Head of caudate nucleus (tissue), 42 donors: ENCODE measurements at regions not wholly inside any gene's neighbourhood (a gene's known extent, or its start where the extent isn't known, plus 50 kb on each side); places are given as distances from the start of the nearest gene placed in this dataset.
A peak's percentile ranks its signal among the peaks of the same experiment; 100 is the strongest.

Experiments
- DNase-seq, 42 donors: peaks; one replicate each; pipeline versions ENCODE4 v3.0.0 to v3.0.0-alpha.2; 2020 to 2021; ENCODE audit warnings: mixed read lengths in 7 of 42
- intact Hi-C: fragments of 100-400 bp; cut with DNase I; formaldehyde crosslinking; loops from one replicate; pipeline ENCODE4 v1.15.0; 2022

DNA sequence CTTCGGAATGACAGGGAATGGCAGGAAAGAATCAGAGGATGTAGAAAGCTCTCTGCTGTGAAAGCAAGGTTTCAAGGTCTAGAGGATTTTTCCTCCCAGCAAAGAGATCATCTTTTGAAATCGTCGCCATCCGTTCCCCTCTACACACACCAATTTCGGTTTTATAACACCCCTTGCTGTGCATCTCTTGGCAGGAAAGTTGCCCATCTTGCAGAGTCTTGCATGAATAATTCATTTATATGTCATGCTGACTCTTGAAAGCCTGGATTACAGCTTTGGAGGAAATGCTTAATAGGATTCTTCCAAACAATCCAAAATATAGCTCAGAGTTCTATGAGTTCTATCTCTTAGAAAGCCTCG, 262.7 kb downstream of the CHL1 start:
- intact Hi-C loops = no loop called here
- DNase-seq = peak in 1 of 42 donors; percentile 10

DNA sequence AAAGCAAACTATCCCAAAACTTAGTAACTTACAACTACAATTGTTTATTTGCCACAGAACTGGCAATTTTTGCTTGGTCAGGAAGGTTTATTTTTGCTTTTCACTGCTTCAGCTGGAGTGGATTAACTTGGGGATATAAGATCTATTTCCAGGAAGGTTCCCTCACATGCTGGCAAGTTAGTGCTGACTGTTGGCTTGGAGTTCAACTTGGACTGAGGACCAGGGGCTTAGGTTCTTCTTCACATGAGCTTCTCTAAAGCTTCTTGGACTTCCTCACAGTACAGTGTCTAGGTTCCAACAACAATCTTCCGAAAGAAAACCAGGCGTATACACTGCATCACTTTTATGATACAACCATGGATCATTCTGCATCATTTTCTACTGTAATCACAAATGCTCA, 264.4 kb downstream of the CHL1 start:
- no peak for DNase-seq
- intact Hi-C loops = no loop called here

DNA sequence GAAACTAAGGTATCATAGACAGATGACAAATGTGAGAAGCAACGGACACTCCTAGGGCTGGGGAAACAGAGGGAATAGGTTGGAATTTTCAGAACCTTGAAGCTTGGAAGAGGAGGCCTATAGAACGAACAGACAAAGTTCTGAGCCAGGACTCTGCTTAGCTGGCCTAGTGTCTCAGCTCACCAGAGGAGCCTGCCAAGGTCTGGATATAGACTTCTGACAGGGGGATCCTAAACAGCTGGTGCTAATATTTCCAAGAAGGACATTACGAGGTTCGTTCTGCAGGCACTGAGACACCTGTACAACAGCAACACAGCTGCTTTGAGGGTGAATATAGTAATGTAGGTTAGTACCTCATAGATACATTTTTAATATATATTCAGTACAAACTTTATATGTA, 266.3 kb downstream of the CHL1 start:
- intact Hi-C loops = no loop called here
- DNase-seq = no peak

DNA sequence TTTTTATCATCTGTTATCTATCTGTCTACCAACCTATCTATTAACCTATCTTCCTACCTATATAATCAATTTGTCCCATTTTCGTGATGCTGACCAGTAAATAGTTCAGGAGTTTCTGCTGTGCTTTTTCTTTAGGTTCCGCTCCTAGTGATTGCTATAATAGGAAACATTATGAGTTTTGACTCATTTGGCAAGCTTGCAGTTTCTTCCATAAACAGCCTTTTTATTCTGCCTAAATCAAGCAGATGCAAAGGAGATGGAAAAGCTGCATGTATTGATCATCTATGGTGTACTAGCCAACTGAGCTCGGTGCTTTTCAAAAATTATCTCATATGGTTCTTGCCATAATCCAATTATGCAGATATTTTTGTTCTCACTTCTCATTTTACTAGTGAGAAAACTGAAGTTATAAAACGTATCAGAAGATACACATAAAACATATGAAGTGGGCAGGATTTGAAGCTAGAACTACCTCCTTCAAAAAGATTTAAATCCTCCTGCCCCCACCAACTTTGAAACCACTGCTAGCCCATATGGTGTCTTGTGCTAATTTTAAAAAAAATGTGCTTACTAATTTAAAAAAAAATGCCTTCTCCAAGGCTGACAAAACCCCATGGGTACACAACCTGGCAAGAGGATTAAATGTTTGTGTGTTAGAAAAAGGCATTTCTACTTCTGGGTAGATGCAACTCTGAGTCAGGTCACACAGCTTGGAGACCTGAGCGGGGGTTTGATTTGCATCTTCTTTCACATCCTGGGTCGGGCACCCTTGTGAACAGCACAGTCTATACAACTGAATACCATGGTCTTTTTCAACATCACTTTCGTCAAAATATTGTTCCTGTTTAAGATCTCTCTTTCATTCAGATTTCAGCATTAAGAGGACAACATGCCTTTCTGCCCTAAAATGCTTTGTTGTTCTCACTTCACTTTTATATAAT, 267.0 kb downstream of the CHL1 start:
- DNase-seq = no peak
- intact Hi-C loops = no loop called here

DNA sequence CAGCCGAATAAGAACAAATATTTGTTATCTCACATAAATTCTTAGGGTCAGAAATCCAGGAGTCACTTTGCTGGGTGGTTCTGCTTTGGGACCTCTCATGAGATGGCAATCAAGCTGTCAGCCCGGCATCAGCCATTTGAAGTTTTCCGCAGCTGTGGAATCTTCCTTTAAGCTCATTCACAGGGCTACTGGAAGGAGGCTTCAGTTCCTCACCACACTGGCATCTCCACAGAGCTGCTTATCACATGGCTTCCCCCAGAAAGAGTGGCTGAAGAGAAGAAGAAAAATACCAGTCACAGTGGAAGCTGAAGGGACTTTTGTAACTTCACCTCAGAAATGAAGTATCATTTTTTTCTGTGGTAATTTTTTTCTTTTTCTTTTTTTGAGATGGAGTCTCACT, 267.7 kb downstream of the CHL1 start:
- no peak for DNase-seq

DNA sequence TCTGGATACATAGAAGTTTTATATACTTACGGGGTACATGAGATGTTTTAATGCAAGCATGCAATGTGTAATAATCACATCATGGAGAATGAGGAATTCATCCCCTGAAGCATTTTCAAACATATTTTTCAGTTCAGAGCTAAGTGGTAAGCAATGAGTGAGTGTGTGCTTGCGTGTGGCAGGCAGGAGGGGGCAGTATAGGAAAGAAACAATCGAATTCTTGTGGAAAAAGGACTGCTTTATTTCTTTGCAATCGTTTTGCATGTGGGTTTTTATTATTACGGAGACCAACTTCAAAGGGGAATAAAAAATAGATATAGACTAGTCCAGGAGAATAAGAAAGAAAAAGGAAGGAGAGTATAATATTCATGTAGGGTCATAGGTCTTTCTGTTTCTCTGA, 271.6 kb downstream of the CHL1 start:
- intact Hi-C loops = no loop called here
- peak in 11 of 42 donors; percentile 3 to 47 (median 25) for DNase-seq

More for the DNA sequence above, 267.7 kb downstream of the CHL1 start:
- intact Hi-C loops = no loop called here

DNA sequence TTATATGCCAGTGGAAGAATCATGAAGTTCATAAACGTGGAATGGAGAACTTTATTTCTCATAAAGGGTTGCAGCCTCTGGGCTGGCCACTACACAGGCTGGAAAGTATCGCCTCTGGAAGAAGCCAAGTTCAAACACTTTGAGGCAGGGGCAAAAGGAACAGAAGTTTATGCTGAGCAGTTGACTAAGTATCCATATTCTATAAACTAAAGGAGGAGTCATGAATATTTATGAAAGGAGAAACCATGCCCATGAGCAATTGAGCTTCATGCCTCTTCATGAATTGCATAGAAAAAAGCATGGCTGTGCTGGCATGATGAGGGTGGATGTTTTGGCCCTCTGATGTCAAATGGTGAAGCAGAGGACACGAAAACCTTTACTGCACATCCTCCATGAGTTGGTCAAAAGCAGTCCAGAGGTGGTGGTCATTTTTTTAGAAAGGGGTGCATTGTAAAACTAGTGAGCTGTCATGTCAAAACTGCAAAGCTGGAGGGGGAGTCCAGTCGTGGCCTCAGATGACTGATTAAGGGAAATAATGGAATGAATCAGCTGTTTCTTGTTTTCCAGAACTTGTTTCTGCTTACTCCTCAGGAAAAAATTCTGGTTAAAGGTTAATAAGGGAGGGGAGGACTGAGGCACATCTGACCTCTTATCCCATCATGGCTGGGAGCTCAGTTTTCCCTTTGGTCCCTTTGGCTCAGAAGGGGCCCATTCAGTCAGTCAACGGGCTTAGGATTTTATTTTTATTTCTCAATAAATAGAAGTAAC, 276.7 kb downstream of the CHL1 start:
- DNase-seq = no peak

DNA sequence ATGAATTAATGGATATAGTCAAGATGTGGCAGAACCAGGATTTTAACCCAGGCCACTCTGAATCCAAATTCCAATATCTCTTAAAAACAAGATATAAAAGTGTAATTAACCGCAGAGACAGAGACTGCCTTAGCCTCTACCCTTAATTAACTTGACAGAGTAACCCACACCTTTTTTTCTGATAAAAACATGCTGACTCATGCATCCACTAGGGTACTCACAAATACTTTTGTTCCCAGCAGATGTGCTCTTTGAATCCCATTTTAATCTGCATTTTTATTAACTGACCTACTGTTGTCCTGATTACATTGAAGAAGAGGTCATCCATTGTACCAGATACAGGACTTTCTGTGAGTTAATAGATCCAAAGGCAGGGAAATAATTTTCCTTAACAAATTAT, 278.3 kb downstream of the CHL1 start:
- no peak for DNase-seq
- intact Hi-C loops = no loop called here

More for the DNA sequence above, 276.7 kb downstream of the CHL1 start:
- intact Hi-C loops = no loop called here

DNA sequence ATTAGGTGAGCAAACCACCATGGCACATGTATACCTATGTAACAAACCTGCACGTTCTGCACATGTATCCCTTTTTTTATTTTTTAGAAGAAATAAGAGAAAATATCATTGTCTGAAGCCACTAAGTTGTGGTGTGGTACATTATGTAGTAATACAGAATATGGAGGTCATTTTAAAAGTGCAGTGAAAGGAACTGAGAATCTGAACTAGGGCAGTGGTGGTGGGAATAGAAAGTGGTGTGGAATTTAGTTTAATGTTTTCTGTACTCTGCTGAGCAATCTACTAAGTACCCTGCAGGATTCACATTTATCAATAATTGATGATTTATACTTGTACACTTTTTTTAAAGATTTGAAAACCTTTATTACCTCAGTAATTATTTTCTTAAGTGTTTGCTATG, 283.5 kb downstream of the CHL1 start:
- intact Hi-C loops = no loop called here
- DNase-seq = no peak

DNA sequence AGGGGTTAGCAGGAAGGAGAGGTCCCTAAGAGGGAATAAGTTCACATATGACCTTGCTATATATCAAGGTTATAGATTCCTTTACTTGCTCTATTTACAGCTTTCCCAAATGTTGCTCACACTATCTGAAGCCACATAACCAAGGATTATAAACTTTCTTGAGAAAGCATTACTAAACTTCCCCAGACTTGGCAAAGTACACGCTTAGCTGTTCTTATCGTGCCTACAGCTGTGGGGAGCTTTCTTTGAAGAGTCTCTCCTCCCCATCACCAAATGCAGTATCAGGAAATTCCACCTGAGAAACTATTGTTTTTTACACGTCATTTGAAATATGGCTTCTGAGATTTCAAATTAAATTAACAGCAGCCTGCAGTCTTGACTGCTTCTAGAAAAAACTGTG, 284.5 kb downstream of the CHL1 start:
- no peak for DNase-seq
- intact Hi-C loops = no loop called here

DNA sequence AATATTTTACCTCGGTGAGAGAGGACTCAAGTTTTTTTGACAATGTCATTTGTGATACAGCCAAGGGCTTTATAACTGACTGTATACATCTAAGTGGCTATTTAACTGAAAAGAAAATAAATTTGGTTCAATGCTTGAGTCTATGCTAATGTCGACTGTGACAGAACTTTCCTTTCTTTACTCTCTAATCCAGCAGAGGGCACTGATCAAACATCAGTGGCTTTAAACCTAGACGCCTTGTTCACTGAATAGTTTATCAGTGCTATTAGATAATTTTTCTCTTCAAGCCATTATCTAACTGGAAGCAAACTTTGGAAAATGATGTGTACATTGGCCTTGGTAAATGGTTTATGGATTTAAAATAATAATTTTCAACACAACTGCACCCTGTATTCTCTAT, 285.1 kb downstream of the CHL1 start:
- DNase-seq = peak in 4 of 42 donors; percentile 17 to 32 (median 26)

DNA sequence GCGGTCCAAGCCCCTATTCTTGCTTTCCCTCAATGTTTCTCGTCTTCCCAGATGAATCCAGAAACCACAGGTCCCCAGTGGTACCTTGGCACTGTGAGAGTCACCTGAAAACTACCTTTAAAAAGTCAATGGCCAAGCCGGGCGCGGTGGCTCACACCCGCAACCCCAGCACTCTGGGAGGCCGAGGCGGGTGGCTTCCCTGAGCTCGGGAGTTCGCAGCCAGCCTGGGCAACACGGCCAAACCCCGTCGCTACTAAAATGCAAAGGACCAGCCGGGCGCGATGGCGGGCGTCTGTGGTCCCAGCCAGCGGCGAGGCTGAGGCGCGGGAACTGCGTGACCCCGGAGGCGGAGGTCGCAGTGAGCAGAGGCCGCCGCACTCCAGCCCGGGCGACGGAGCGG, 285.9 kb downstream of the CHL1 start:
- intact Hi-C loops = no loop called here
- no peak for DNase-seq

More for the DNA sequence above, 285.1 kb downstream of the CHL1 start:
- intact Hi-C loops = no loop called here

DNA sequence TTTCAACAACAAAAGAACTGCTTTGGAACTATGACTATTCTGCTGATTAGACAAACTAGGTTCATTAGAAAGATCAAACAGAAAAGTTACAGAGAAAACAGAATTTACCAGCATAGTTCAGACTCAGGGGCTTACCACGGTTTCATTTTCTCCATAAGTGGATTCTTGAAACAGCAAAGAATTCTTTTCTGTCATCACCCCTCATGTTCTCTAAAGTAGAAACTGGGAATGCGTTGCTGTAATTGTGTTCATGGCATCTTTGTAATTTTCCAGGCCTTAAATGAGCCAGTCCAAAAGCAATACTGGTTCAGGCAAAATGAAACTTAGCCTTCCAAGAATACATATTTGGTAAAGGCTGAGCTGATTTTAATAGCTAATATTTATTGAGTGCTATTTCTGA, 287.8 kb downstream of the CHL1 start:
- intact Hi-C loops = no loop called here
- no peak for DNase-seq

DNA sequence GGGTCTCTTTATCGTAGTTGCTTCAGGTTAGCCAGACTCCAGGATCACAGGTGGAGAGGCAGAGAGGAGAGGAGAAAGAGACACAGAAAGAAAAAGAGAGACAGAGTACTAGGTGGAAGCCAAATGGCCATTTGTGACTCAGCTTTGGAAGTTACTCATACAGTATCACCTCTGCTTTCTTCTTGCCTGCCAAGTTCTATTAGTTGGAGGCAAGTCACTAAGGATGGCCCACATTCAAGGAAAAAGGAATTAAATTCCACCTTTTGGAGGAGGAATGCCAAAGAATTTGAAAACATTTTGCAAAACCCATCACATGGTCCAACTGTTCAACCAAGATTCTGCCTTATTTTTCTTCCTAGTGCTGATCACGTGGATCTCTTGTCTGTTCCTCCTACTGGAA, 291.1 kb downstream of the CHL1 start:
- no peak for DNase-seq
- intact Hi-C loops = no loop called here

DNA sequence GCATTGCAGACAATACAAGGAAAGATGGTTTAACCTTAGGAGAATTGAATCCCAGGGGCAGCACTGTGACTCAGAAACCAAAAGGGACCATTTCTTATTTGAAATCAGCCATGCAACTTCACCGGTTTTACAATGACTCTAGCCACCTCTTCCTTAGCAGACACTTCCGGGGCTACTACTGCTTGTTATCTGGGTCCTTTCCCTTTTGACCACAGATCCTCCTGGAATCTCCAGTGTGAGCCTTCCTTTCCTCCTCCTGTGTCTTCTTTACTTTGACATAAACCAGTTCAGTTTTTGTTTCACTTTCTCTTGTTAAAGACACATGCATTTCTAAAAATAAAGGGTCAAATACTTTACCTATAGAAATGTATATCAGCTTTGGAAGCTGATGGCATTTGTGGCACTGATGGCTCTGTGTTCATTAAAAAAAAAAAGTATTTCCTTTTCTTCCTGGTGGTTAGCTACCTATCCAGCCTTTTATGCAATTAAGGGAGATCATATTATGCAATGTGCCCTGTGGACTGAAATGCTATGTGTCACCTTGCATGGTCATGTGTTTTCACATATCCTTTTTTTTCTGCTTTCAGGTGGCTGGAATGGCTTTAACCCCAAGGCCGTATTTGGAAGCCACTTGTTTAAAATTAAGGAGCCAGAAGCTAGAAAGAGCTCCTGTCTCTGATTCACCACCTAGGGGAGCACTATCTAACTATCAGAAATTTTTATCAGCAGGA, 296.2 kb downstream of the CHL1 start:
- DNase-seq = no peak
- intact Hi-C loops = no loop called here

DNA sequence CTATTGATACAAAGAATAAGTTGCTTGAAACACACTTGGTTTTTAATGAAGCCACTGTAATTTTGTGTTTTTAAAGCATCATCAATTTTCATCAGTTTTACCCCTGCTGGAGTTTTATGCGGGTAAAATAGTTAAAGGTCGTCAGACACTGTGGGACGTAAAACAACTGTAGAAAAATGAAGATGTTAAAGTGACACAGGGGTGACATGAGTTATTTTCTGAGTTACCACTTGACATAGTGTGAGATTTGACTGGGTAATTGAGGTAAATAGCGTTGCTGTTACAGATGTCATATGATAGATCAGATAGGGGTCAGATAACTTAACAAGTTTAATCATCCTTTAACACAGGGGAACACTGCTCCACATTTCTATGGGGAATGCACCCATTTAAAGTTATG, 297.6 kb downstream of the CHL1 start:
- no peak for DNase-seq
- intact Hi-C loops = no loop called here

DNA sequence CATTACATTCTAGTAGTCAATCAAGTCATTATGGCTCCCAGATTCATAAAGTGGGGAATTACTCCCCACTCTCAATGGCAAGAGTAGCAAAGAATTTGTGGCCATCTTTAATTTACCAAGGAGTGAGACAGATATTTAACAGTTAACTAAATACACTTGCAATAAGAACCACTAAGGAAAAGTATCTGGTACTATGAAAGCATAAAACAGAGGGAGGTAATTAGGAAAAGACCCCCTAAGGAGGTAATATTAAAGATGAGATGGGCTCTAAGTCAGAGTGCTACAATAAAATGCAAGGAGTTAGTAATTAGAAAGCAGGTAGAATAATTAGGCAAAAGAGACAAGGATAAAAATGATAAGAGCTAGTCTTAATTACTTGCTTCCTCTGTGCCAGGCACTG, 301.9 kb downstream of the CHL1 start:
- DNase-seq = no peak
- intact Hi-C loops = no loop called here

DNA sequence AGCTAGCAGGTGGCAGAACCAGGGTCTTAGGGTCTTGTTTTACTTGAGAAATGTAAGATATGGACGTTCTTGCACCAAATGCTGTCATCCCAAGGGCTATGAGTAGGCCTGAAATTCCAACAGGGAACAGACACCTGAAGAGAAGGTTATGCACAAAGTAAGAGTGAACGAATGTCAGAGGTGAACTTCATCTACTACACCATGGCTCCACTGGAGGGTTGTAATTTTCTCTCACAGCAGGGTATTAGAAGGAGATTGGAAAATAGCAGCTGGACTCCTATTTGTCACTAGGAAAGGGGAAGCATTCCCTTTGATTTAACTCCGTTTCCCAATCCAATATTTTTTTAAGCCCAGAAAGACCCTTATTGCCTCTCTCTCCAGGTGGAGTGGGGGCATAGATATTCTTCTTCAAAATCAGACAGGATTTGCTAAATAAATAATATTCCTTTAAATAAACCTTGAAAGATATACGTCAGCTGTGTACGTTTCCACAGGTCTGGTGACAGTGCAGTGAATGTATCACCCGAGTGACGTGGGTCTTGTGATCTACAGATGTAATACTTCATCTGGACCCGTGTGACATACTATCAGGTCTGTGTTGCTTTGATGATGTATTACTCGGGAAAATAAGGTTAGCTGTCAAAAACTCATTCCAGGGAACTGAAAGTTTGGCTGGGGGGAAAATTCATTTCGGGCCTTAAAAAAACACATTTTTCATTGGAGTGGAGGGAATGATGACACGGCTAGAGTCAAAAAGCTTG, 302.6 kb downstream of the CHL1 start:
- intact Hi-C loops = no loop called here
- DNase-seq = no peak

DNA sequence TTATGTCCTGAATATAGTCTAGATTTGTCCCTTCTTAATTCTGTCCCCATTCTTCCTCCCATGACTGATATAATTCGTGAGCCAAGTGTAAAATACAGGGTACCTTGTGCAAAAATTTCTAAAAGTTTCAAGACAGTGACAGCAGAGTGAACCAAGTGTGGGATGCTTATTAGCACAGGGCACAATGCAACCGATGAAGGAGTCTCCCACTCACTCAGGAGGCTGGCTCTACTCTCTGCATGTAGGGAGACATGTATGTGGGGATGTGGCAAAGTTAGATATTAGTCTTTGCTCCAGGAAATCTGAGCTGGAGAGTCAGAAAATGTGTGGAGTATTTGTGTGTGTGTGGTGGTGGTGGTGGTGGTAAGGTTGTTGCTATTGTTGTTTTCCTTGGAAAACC, 305.9 kb downstream of the CHL1 start:
- intact Hi-C loops = no loop called here
- peak in 25 of 42 donors; percentile 2 to 77 (median 22) for DNase-seq
